NCI-H1417 (cell line): ENCODE measurements at regions not wholly inside any gene's neighbourhood (a gene's known extent, or its start where the extent isn't known, plus 50 kb on each side); places are given as distances from the start of the nearest gene placed in this dataset.
A peak's percentile ranks its signal among the peaks of the same experiment; 100 is the strongest.
"Not testable (repeated sequence)": the region's sequence is repeated elsewhere in the genome, so short reads cannot be mapped to it uniquely, and the experiment has no call there.

Experiments used
- DNase-seq, 3 experiments: peaks; one replicate each; lab custom pipeline; 2025; lab: John Stamatoyannopoulos, UW

- DNase-seq, result no peak
These were observed 124.9 kb upstream of the ZNF608 start for GRCh38 chr5:124871303-124871702.

DNA sequence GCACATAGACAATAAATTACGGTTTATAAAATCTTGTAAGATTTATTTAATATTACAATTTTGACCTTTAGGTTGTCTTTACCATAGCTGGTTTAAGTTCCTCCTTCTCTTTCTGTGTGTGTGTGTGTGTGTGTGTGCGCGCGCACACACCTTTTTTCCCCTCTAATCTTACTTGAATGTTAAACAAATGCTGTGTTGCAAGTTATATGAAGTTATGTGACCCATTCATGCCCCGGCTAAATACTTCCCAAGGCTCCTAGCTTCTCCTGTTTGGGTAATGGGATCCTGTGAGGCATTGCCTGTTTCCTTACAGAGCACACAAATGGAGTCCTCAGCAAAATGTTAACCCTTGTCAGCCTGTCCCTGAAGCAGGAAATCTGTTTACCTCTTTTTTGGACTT lies 125.6 kb upstream of the ZNF608 start:
- no peak for DNase-seq

GRCh38 chr5:124872615-124873014 lies 126.2 kb upstream of the ZNF608 start:
- DNase-seq, result no peak

DNA sequence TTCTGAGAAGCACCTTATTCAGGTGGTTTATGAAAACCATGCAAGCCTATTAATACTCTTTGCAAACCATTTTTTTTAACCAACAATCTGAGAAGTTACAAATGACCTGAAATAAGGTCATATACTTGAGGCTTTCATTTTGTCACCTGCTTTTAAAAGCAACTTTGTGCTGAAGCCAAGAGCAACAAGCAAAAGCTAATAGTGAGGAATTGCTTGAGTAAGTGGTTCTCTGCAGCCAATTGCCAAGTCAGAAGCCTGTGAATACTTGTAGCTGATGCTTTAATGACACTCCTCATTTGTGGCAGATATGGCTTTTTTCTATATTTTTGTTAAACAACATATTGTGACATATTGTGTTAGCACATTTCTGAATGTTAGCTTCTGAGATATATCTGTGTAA lies 126.7 kb upstream of the ZNF608 start:
- no peak for DNase-seq

GRCh38 chr5:124873713-124874112 lies 127.3 kb upstream of the ZNF608 start:
- DNase-seq, result no peak

- no peak for DNase-seq
These were observed 130.1 kb upstream of the ZNF608 start for GRCh38 chr5:124876566-124876965.

GRCh38 chr5:124876983-124877382 lies 130.5 kb upstream of the ZNF608 start:
- DNase-seq, result no peak

GRCh38 chr5:124877501-124878146 lies 131.2 kb upstream of the ZNF608 start:
- no peak for DNase-seq

- no peak for DNase-seq
These were observed 132.3 kb upstream of the ZNF608 start for GRCh38 chr5:124878583-124879342.

DNA sequence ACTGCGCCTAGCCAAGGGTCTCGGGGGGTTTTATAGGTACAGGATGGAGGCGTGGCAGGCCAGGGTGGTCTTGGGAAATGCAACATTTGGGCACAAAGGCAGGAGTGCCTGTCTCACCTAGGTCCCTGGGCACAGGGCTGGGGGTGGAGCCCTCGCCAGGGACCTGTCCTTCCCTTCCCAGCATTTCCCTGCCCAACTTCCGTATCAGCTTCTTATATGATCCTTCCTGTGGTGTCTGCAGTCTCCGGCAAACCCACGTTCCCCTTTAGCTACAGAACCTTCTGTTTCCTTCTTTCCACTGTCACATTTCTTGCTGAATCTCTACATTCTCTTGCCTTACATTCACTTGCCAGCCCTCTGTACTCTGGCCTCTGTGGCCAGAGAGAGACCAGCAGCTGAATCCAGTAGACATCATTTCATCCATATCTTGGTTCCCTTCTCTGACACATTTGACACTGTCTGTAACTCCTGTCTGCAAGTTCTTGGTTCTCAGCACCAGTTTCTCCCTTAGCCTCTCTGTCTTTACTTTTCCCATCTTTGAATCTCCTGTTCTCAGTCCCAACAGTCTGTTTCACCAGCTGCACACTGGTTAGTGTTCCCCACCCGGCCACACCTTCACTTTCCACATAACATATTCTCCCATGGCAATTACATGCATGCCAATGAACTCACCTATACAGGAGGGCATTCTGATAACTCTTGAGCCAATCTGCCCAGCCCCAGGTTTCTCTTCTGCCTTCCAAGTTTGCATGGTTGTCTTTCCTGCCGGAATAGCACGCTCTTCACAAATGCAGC lies 134.7 kb upstream of the ZNF608 start:
- DNase-seq, result no peak

DNA sequence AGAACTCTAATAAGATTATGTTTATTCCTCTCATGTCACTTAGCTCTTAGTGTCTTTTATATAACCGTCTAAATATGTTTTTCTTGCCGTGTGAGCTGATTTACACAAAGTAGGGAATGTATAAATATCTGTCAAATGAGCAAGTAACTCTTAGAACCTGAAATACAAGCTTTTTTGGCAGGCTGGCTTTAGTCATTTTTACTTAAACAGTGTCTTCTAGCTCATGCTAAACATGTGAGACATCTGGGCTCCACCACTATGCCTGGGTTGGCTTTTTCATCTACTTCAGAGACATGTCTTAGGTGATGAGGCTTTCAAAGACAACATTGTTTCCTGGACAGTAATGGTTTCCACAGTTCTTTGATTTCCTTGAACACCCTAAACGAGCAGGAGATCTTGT lies 137.2 kb upstream of the ZNF608 start:
- no peak for DNase-seq

DNA sequence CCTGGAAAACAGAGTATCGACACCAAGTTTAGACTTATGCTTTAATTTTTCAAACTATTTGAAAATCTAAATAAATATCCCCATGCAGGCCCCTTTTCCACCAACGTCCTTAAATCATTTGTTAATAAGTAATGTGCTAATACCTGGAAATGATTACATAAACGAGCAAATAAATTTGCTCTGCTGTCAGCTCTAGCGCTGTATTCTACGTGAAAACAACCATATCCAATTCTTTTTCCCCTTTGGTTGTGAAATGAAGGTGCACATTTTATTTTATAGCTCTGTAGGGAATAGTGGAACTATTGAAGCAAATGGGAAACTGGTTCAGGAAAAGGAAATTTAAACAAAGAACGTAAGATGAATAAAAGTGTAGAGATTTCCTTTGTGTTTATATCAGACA lies 137.7 kb upstream of the ZNF608 start:
- DNase-seq, result no peak

GRCh38 chr5:124885490-124885889 lies 139.1 kb upstream of the ZNF608 start:
- no peak for DNase-seq

DNA sequence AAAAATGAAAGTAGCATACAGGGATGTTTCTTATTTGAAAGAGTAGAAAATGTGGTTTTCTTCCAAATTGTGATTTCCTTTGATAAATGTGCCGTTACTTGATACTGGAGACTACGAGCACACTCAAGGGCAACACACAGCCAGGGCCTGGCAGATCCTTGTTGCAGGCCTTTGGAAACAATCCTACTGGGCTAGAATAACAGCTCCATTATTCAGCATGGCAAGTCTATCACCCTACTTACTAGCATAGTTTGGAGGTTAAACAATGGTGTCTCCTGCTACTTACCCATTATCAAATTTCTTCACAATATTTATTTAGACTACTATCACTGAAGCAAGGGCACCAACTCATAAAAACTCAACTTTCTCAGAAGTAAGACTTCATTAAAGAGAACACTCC lies 140.8 kb upstream of the ZNF608 start:
- no peak for DNase-seq

DNA sequence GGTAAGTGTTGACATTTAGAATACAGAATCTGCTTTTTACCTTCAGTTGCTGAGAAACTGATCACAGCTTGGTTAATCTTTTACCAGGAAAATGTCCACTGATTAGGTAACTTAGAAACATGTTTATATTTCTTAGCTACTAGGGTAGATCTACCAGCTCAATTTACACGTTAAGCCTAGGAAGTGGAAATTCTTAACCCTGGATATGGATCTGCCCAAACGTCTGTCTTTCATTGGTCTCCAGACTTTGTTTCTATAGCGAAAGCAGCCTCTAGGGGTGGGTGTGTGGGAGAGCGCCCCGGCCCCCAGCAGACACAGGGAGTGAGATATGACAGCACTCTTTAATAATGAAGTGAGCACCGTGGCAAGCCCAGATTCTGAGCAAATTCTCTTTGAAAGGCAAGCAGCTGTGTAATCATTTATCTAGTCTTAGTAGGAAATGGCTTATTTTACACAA lies 141.6 kb upstream of the ZNF608 start:
- DNase-seq, result peak in 2 of 3 experiments; percentile 8 to 19

DNA sequence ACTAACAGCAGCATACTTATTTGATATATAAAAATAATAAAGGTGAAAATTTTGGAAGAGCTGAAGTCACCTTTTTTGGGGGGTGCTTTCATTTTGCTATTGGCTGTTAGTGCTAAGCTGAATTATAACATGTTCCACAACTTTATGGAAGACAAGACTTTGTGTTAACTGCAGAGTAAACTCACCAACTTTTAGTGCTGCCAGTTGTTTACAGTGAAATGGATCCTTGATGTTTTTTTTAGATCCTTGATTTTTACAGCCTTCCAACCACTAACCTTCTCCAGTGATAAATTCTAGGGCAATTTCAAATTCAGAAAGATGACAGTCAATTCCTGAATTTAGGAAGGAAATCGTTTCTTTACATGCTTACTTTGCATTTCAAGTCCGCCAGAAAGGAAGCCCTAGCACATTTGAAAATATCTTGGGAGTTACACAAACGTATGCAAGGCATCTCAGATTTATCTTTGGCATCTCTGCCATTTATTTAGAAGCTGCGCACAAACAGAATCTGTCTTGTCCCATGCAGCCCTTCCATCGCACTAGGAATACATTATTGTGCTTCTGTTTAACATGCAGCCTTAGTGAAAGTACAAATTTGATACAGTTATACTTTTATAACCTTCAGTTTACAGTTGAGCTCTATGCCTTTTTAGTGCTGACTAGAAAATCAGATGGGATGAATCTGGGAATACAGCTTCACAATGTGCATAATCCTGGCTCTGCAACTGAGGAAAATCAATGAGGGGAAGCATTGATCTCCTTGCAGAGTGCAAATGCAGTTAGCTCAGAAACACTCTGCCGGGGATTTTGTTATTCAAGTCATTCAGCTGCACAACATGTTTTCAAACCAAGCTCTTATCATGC lies 142.4 kb upstream of the ZNF608 start:
- DNase-seq, result no peak

- no peak for DNase-seq
These were observed 143.0 kb upstream of the ZNF608 start for GRCh38 chr5:124889486-124889825.

DNA sequence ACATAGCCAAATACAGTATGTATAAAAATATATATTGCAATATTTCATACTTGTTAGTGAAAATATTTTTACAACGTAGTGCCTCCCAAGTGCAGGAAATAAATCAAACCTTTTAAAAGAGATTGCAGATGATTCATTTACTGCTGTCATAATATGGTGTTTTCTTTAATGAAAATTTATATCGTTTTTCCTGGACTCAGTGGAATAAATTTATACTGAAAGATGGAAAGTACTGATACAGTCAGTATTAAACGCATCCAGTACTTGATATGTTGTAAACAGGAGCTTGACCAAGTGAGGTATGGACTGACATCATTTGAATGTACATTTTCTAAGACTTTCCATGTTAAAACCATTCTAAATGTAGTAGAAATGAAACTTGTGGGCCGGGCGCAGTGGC lies 143.4 kb upstream of the ZNF608 start:
- no peak for DNase-seq

DNA sequence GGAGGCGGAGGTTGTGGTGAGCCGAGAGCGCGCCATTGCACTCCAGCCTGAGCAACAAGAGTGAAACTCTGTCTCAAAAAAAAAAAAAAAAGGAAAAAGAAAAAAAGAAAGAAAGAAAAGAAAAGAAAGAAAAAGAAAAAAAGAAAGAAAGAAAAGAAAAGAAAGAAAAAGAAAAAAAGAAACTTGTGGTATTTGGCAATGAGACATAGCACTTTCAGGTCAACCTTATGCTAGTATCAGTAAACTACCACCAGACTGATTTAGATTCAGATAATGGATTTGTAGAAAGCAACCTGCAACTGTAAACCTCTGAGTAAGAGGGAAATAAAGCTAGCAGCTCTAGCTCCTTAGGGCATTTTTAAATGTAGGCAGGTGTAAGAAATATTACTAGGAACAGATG lies 144.0 kb upstream of the ZNF608 start:
- not testable (repeated sequence) for DNase-seq

GRCh38 chr5:124891179-124891578 lies 144.7 kb upstream of the ZNF608 start:
- DNase-seq, result no peak

DNA sequence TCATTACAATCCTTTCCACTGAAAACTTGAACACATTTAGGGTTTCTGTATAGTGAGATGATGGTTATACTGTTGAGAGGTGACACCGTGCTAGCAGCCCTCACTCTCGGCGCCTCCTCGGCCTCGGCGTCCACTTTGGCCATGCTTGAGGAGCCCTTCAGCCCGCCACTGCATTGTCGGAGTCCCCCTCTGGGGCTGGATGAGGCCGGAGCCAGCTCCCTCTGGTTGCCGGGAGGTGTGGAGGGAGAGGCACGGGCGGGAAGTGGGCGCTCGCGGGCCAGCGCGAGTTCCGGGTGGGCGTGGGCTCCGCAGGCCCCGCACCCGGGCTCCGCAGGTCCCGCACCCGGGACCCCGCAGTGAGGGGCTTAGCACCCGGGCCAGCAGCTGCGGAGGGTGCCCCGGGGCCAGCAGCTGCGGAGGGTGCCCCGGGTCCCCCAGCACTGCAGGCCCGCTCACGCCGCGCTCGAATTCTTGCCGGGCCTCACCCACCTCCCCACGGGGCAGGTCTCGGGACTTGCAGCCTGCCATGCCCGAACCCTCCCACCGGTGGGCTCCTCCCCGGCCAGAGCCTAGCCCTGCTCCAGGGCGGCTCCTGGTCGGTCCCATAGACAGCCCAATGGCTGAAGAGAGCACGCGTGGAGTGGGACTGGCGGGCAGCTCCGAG lies 145.9 kb upstream of the ZNF608 start:
- DNase-seq, result no peak

DNA sequence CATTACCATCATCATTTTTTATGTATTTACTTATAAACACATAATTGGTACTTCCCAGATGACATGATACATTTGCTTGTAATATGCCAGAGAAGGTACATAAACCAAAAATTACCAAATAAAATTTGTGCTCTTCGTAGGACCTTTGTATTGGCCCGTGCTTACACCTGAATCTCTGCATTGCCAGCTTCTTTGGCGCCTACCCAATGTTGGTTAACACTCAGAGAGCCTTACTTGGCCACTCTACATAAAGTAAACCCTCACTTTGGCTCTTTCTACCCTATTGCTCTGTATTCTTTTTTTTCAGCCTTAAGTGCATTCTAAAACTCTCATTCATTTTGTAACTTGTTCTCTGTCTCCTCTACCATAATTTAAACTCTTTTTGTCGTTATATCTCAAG lies 148.1 kb upstream of the ZNF608 start:
- no peak for DNase-seq
